ENCODE measurements at regions not wholly inside any gene's neighbourhood (a gene's known extent, or its start where the extent isn't known, plus 50 kb on each side); places are given as distances from the start of the nearest gene placed in this dataset.
A peak's percentile ranks its signal among the peaks of the same experiment; 100 is the strongest.
"Not testable (repeated sequence)": the region's sequence is repeated elsewhere in the genome, so short reads cannot be mapped to it uniquely, and the experiment has no call there.

DNA sequence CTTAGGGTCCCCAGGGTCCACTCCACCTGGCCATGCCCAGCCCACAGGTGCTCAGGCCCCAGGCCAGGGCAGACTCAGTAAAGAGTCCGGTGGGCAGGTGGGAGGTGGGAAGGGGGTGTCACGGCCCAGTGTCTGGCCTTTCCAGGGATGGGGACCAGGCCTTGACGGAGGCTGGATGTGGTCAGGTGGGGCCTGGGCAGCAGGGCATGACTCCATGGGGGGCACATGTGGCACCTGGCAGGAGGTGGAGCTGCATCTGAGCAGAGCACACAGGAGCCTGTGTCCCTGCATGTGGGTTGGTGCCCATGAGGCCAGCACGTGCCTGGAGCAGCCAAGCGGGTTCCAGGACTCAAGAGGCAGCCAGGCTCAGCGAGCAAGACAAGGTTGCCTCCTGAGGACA is 132.9 kb downstream of the FAM53A start:
- CTCF ChIA-PET, result no interaction called here

GRCh38 chr4:1550122-1551070 is 133.7 kb downstream of the FAM53A start:
- H3K36me3 Mint-ChIP-seq, result no peaks in the 10 kb centered on the region
- ChIA-PET POLR2A (no interaction called here), CTCF (interaction anchor here (0.9 to 1.6 kb wide), 2 partner anchors 13 to 20 kb away, joined by 3 to 4 read pairs; no protein-coding TSS in a partner anchor)
- intact Hi-C loops (cut with micrococcal nuclease), result no loop called here
- peaks cover 10% of the 10 kb centered on the region for H3K4me1 Mint-ChIP-seq (ENCODE audit: low read depth)
- no peak for DNase-seq
- no peak overlapping the region for H3K27ac Mint-ChIP-seq
- H3K4me3 Mint-ChIP-seq, result no peak overlapping the region
- no peaks in the 10 kb centered on the region for H3K9me3 Mint-ChIP-seq
- peaks cover 6% of the 10 kb centered on the region for H3K27me3 Mint-ChIP-seq

More for the DNA sequence above, 132.9 kb downstream of the FAM53A start:
- Mint-ChIP-seq H3K9me3 (no peaks in the 10 kb centered on the region), H3K4me3 (no peak overlapping the region), H3K4me1 (ENCODE audit: low read depth) (peaks cover 10% of the 10 kb centered on the region), H3K27ac (no peak overlapping the region), H3K27me3 (peaks cover 7% of the 10 kb centered on the region), H3K36me3 (no peaks in the 10 kb centered on the region)
- POLR2A ChIA-PET, result no interaction called here
- intact Hi-C loops (cut with micrococcal nuclease), result no loop called here
- no peak for DNase-seq

- no peak overlapping the region for H3K27ac Mint-ChIP-seq
- CTCF ChIA-PET, result interaction anchor here (0.7 to 1.6 kb wide), 8 partner anchors 14 to 99 kb away, joined by 3 to 7 read pairs (median 4); no protein-coding TSS in a partner anchor
- POLR2A ChIA-PET, result no interaction called here
- H3K9me3 Mint-ChIP-seq, result no peaks in the 10 kb centered on the region
- intact Hi-C loops (cut with micrococcal nuclease), result loop anchor here (5.0 kb wide), 1 partner anchor 78 kb away; no protein-coding TSS in a partner anchor
- DNase-seq, result no peak
- peaks cover 13% of the 10 kb centered on the region for H3K4me1 Mint-ChIP-seq (ENCODE audit: low read depth)
- no peaks in the 10 kb centered on the region for H3K36me3 Mint-ChIP-seq
- H3K4me3 Mint-ChIP-seq, result no peak overlapping the region
- peaks cover 6% of the 10 kb centered on the region for H3K27me3 Mint-ChIP-seq
Observed at GRCh38 chr4:1549638-1550035, 134.5 kb downstream of the FAM53A start.

- intact Hi-C loops (cut with micrococcal nuclease), result loop anchor here (5.0 kb wide), 1 partner anchor 78 kb away; no protein-coding TSS in a partner anchor
- H3K27me3 Mint-ChIP-seq, H3K4me3 Mint-ChIP-seq, H3K9me3 Mint-ChIP-seq, H3K36me3 Mint-ChIP-seq, H3K27ac Mint-ChIP-seq, POLR2A ChIA-PET: not testable (repeated sequence)
- peak; percentile 68 for DNase-seq
- peaks cover 17% of the 10 kb centered on the region for H3K4me1 Mint-ChIP-seq (ENCODE audit: low read depth)
- CTCF ChIA-PET, result interaction anchor here (0.6 to 1.6 kb wide), 15 partner anchors 8 to 331 kb away, joined by 3 to 7 read pairs (median 3); no protein-coding TSS in a partner anchor
Observed at GRCh38 chr4:1548827-1549637, 135.1 kb downstream of the FAM53A start.

DNA sequence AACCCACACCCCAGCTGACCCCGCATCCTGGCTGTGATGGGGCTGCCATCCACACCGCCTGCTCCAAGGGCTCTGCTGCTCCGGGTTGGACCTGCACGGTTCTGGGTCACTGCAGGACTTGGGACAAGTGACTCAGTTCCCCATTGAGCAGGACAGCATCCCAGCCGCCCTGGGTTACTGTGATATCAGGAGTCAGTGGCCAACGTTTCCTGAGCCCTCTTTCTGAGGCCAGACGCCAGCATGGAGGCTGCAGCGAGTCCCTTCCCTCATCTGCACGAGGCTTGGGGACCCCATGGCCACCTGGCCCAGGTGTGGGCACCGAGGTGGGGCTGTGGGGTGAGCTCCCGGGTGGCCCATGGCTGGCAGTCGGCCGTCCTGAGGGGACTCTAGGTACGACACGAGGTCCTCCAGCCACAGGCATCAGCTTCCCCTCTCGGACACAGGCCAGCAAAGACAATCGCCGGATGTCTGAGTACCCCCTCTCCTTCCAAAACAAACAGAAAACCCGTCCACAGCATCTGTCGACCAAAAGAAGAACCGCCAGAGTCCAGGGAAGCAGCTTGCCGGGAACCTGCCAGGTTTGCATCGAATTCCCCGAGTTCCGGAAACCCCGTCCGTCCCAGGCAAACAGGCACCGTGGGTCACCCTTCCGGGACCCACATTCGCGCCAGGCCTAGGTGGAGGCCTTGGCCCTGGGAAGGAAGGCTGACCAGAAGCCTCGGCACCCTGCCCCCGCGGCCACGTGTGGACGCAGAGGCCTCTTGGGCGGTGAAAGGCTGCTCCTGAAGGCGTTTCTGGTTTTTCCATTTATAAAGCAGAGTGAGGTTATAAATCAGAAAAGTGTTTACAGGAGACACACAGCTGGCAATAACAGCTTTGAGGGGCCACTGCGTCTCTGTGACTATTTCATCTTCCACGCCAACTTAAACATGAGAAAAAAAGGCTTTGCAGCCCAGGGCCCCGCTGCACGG is 136.0 kb downstream of the FAM53A start:
- H3K27me3 Mint-ChIP-seq, result peaks cover 6% of the 10 kb centered on the region
- no peak for DNase-seq
- H3K36me3 Mint-ChIP-seq, result no peaks in the 10 kb centered on the region
- ChIA-PET POLR2A (no interaction called here), CTCF (interaction anchor here (0.6 to 1.6 kb wide), 12 partner anchors 9 to 82 kb away, joined by 3 to 7 read pairs (median 3); no protein-coding TSS in a partner anchor)
- peaks cover 20% of the 10 kb centered on the region for H3K4me1 Mint-ChIP-seq (ENCODE audit: low read depth)
- H3K4me3 Mint-ChIP-seq, result no peak overlapping the region
- intact Hi-C loops (cut with micrococcal nuclease), result loop anchor here (5.0 kb wide), 1 partner anchor 79 kb away; no protein-coding TSS in a partner anchor
- no peak overlapping the region for H3K27ac Mint-ChIP-seq
- no peaks in the 10 kb centered on the region for H3K9me3 Mint-ChIP-seq

GRCh38 chr4:1547131-1547855 is 136.8 kb downstream of the FAM53A start:
- no peaks in the 10 kb centered on the region for H3K9me3 Mint-ChIP-seq
- H3K36me3 Mint-ChIP-seq, result no peaks in the 10 kb centered on the region
- ChIA-PET POLR2A (no interaction called here), CTCF (interaction anchor here (0.8 to 1.0 kb wide), 2 partner anchors 17 to 25 kb away, joined by 3 read pairs; no protein-coding TSS in a partner anchor)
- peaks cover 20% of the 10 kb centered on the region for H3K4me1 Mint-ChIP-seq (ENCODE audit: low read depth)
- H3K27ac Mint-ChIP-seq, result no peak overlapping the region
- no peak overlapping the region for H3K4me3 Mint-ChIP-seq
- intact Hi-C loops (cut with micrococcal nuclease), result loop anchor here (5.0 kb wide), 1 partner anchor 80 kb away; no protein-coding TSS in a partner anchor
- no peak for DNase-seq
- peaks cover 6% of the 10 kb centered on the region for H3K27me3 Mint-ChIP-seq

DNA sequence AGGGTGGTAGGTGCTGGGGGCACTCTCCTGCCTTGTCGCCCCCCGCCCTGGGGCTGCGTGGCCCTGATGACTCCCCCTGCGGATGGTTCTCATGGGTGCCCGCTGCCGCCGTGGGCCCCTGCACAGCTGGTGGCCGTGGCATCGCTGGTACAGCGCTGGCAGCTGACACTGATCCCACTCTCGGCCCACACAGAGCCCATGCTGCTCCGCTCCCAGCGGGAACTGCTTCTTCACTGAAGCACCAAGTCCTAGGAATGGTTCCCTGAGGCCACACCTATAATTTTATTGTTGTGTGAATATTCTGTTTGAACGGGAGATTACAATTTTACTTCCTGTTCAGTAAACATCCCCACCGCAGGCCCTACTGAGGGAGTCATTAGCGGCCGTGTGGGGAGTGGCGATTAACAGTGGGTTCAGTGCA is 138.6 kb upstream of the NKX1-1 start:
- Mint-ChIP-seq H3K4me1 (ENCODE audit: low read depth) (peaks cover 20% of the 10 kb centered on the region), H3K4me3 (no peak overlapping the region), H3K27ac (peak overlapping the region; percentile 33), H3K9me3 (no peaks in the 10 kb centered on the region), H3K36me3 (no peaks in the 10 kb centered on the region), H3K27me3 (peaks cover 6% of the 10 kb centered on the region)
- ChIA-PET CTCF (no interaction called here), POLR2A (no interaction called here)
- intact Hi-C loops (cut with micrococcal nuclease), result loop anchor here (5.0 kb wide), 1 partner anchor 82 kb away; no protein-coding TSS in a partner anchor
- DNase-seq, result peak; percentile 20

DNA sequence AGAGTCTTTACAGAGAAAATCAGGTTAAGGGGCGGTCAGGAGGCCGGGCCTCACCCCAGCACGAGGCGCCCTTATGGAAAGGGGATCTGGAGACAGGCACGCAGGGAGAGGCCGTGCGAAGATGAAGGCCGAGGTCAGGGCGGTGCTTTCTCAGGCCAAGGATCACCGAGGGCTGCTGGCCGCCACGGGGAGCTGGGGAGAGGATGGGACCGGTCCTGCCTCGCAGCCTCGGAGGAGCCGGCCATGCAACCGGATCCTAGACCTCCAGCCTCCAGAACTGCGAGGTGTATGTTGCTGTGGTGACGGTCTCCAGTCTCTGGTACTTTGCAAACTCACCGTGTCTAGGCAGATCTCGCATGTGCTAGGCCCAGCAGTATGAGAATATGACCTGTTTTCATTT is 138.2 kb upstream of the NKX1-1 start:
- H3K4me1 Mint-ChIP-seq (ENCODE audit: low read depth), result peaks cover 20% of the 10 kb centered on the region
- H3K36me3 Mint-ChIP-seq; CTCF ChIA-PET; H3K4me3 Mint-ChIP-seq; DNase-seq; H3K27ac Mint-ChIP-seq; intact Hi-C loops (cut with micrococcal nuclease); POLR2A ChIA-PET; H3K27me3 Mint-ChIP-seq; H3K9me3 Mint-ChIP-seq: not testable (repeated sequence)

DNA sequence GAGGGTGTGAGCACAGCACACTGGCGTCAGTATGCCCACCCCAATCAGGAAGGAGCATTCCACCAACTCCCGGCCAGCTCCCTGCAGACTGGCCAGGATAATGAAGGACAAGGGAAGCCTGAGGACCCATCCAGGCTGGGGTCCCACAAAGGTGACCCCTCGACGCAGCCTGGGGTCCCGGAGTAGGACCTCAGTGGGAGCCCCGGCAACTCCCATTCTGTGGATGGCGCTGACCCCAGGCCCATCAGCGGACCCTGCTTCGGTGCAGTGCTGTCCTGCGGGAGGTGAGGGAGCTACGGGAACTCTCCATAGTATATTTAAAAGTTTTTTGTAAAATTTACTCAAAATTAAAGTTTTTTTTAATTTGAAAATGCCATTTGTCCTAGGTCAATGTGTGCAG is 137.7 kb upstream of the NKX1-1 start:
- POLR2A ChIA-PET, result no interaction called here
- H3K36me3 Mint-ChIP-seq, result no peaks in the 10 kb centered on the region
- H3K4me3 Mint-ChIP-seq, result no peak overlapping the region
- H3K27me3 Mint-ChIP-seq, result peaks cover 6% of the 10 kb centered on the region
- H3K4me1 Mint-ChIP-seq (ENCODE audit: low read depth), result peaks cover 19% of the 10 kb centered on the region
- no peaks in the 10 kb centered on the region for H3K9me3 Mint-ChIP-seq
- CTCF ChIA-PET, result no interaction called here
- H3K27ac Mint-ChIP-seq, result no peak overlapping the region
- no peak for DNase-seq
- intact Hi-C loops (cut with micrococcal nuclease), result no loop called here

- H3K4me1 Mint-ChIP-seq (ENCODE audit: low read depth), result peaks cover 16% of the 10 kb centered on the region
- POLR2A ChIA-PET, result no interaction called here
- CTCF ChIA-PET, result no interaction called here
Observed at GRCh38 chr4:1543561-1543960, 137.3 kb upstream of the NKX1-1 start.

More at GRCh38 chr4:1543561-1543960, 137.3 kb upstream of the NKX1-1 start:
- Mint-ChIP-seq H3K27ac (no peak overlapping the region), H3K27me3 (peaks cover 2% of the 10 kb centered on the region), H3K36me3 (no peaks in the 10 kb centered on the region), H3K4me3 (no peak overlapping the region), H3K9me3 (no peaks in the 10 kb centered on the region)
- no peak for DNase-seq
- intact Hi-C loops (cut with micrococcal nuclease), result no loop called here

All from activated CD4-positive, alpha-beta memory T cell treated with anti-CD3 and anti-CD28 coated beads for 36 hours (primary cell).